H9 (cell line): ENCODE measurements at regions not wholly inside any gene's neighbourhood (a gene's known extent, or its start where the extent isn't known, plus 50 kb on each side); places are given as distances from the start of the nearest gene placed in this dataset.

Experiments
- DNase-seq: peaks from one replicate; pipeline ENCODE4 v3.0.0-alpha.2; 2017
- H2AFZ ChIP-seq: one replicate; pipeline ENCODE4 v1.6.1; 2013; ENCODE audit warnings: mild to moderate bottlenecking, low read length, control low read depth, moderate library complexity
- H2AK5ac ChIP-seq: 2 replicates; pipeline ENCODE4 v1.6.1; 2013; ENCODE audit warnings: low read length, control low read depth, mixed read lengths; ENCODE audit not compliant: insufficient read length
- H2BK120ac ChIP-seq: one replicate; pipeline ENCODE4 v1.6.1; 2013; ENCODE audit warnings: low read depth, mild to moderate bottlenecking, low read length, control low read depth, inconsistent platforms; ENCODE audit not compliant: poor library complexity, severe bottlenecking
- H2BK12ac ChIP-seq: 2 replicates; pipeline ENCODE4 v1.6.1; 2013; ENCODE audit warnings: low read length, control low read depth, mixed read lengths, low read depth; ENCODE audit not compliant: insufficient read length
- H2BK15ac ChIP-seq: 2 replicates; pipeline ENCODE4 v1.6.1; 2013; ENCODE audit warnings: low read depth, low read length, control low read depth
- H2BK20ac ChIP-seq: one replicate; pipeline ENCODE4 v1.6.1; 2013; ENCODE audit warnings: low read depth, mild to moderate bottlenecking, low read length, control low read depth, inconsistent platforms; ENCODE audit not compliant: poor library complexity, severe bottlenecking
- H2BK5ac ChIP-seq: 2 replicates; pipeline ENCODE4 v1.6.1; 2013; ENCODE audit warnings: low read length, control low read depth, mixed read lengths; ENCODE audit not compliant: insufficient read length
- H3K14ac ChIP-seq: 2 replicates; pipeline ENCODE4 v1.6.1; 2013; ENCODE audit warnings: low read length, control low read depth; ENCODE audit not compliant: insufficient read depth
- H3K18ac ChIP-seq: 2 replicates; pipeline ENCODE4 v1.6.1; 2013; ENCODE audit warnings: low read depth, mild to moderate bottlenecking, mixed read lengths, low read length, control low read depth; ENCODE audit not compliant: insufficient read length
- H3K23ac ChIP-seq: 2 replicates; pipeline ENCODE4 v1.6.1; 2013; ENCODE audit warnings: low read length, control low read depth, mixed read lengths, low read depth; ENCODE audit not compliant: insufficient read length
- H3K23me2 ChIP-seq: 2 replicates; pipeline ENCODE4 v1.6.1; 2013; ENCODE audit warnings: low read depth, mild to moderate bottlenecking, mixed read lengths, low read length, control low read depth; ENCODE audit not compliant: insufficient read length, poor library complexity, severe bottlenecking
- H3K27ac ChIP-seq: 2 replicates; pipeline ENCODE4 v1.5.1; 2013; ENCODE audit warnings: low read length, control low read depth, mixed read lengths, low read depth; ENCODE audit not compliant: insufficient read length
- H3K27me3 ChIP-seq: 2 replicates; pipeline ENCODE4 v1.6.1; 2013; ENCODE audit warnings: low read length, control low read depth, inconsistent platforms; ENCODE audit not compliant: insufficient read depth
- H3K4ac ChIP-seq: 2 replicates; pipeline ENCODE4 v1.6.1; 2013; ENCODE audit warnings: low read depth, mild to moderate bottlenecking, control low read depth, inconsistent platforms, low read length, moderate library complexity
- H3K4me1 ChIP-seq: 2 replicates; pipeline ENCODE4 v1.6.1; 2013; ENCODE audit warnings: low read length, control low read depth, inconsistent platforms; ENCODE audit not compliant: insufficient read depth
- H3K4me2 ChIP-seq: 2 replicates; pipeline ENCODE4 v1.6.1; 2013; ENCODE audit warnings: low read length, control low read depth, mixed read lengths; ENCODE audit not compliant: insufficient read length, insufficient read depth
- H3K56ac ChIP-seq: 2 replicates; pipeline ENCODE4 v1.6.1; 2013; ENCODE audit warnings: low read depth, mild to moderate bottlenecking, mixed read lengths, low read length, control low read depth; ENCODE audit not compliant: insufficient read length
- H3K79me1 ChIP-seq: 2 replicates; pipeline ENCODE4 v1.6.1; 2013; ENCODE audit warnings: low read depth, mild to moderate bottlenecking, moderate library complexity, low read length, control low read depth, inconsistent platforms; ENCODE audit not compliant: insufficient read depth, poor library complexity, severe bottlenecking
- H3K79me2 ChIP-seq: 2 replicates; pipeline ENCODE4 v1.6.1; 2013; ENCODE audit warnings: low read length, control low read depth, inconsistent platforms; ENCODE audit not compliant: insufficient read depth
- H3K9ac ChIP-seq: 2 replicates; pipeline ENCODE4 v1.6.1; 2013; ENCODE audit warnings: low read length, control low read depth, mixed read lengths; ENCODE audit not compliant: insufficient read length; ENCODE audit errors: extremely low read depth
- H3K9me3 ChIP-seq: one replicate; pipeline ENCODE4 v1.6.1; 2013; ENCODE audit warnings: low read depth, low read length, inconsistent platforms; ENCODE audit not compliant: control insufficient read depth
- H3T11ph ChIP-seq: one replicate; pipeline ENCODE4 v1.6.1; 2013; ENCODE audit warnings: mild to moderate bottlenecking, low read length, control low read depth, inconsistent platforms
- H4K20me1 ChIP-seq: one replicate; pipeline ENCODE4 v1.6.1; 2013; ENCODE audit not compliant: control insufficient read depth, insufficient read length, insufficient read depth
- H4K5ac ChIP-seq: 2 replicates; pipeline ENCODE4 v1.6.1; 2013; ENCODE audit warnings: low read depth, mild to moderate bottlenecking, mixed read lengths, low read length, control low read depth; ENCODE audit not compliant: insufficient read length
- H4K8ac ChIP-seq: replicated peaks from 2 replicates; pipeline ENCODE4 v1.6.1; 2013; ENCODE audit warnings: low read length, control low read depth, mixed read lengths, low read depth; ENCODE audit not compliant: insufficient read length
- H4K91ac ChIP-seq: 2 replicates; pipeline ENCODE4 v1.6.1; 2013; ENCODE audit warnings: low read depth, mild to moderate bottlenecking, moderate library complexity, mixed read lengths, low read length, control low read depth; ENCODE audit not compliant: insufficient read length
- H3K27ac Mint-ChIP-seq, 3 experiments: 2 replicates in 2 of 3; 3 replicates in 1 of 3; pipeline ENCODE4 v1.8.0; 2020 to 2021; ENCODE audit warnings: mixed read lengths in 3 of 3, mild to moderate bottlenecking in 1 of 3, moderate library complexity in 1 of 3
- H3K27me3 Mint-ChIP-seq: 2 replicates; pipeline ENCODE4 v1.8.0; 2021; ENCODE audit warnings: low read depth, mild to moderate bottlenecking, moderate library complexity, mixed read lengths
- H3K36me3 Mint-ChIP-seq, 3 experiments: 2 replicates in 2 of 3; 3 replicates in 1 of 3; pipeline ENCODE4 v1.8.0; 2020 to 2021; ENCODE audit warnings: low read depth in 3 of 3, mixed read lengths in 3 of 3; ENCODE audit not compliant: insufficient read depth in 1 of 3
- H3K4me1 Mint-ChIP-seq, 2 experiments: 2 replicates each; pipeline ENCODE4 v1.8.0; 2020; ENCODE audit warnings: mixed read lengths in 2 of 2
- H3K4me3 Mint-ChIP-seq, 2 experiments: 2 replicates in 1 of 2; 3 replicates in 1 of 2; pipeline ENCODE4 v1.8.0; 2020 to 2021; ENCODE audit warnings: mild to moderate bottlenecking in 2 of 2, mixed read lengths in 2 of 2, moderate library complexity in 1 of 2
- H3K9me3 Mint-ChIP-seq, 2 experiments: 2 replicates in 1 of 2; 3 replicates in 1 of 2; pipeline ENCODE4 v1.8.0; 2020; ENCODE audit warnings: mild to moderate bottlenecking in 2 of 2, mixed read lengths in 2 of 2, moderate library complexity in 1 of 2
- CTCF ChIP-seq: fragments of 200-600 bp; sonication (generic); conservative IDR thresholded peaks from 3 replicates; pipeline ENCODE4 v1.8.0; 2021; ENCODE audit warnings: antibody characterized with exemption, mild to moderate bottlenecking
- WGBS: extraction: QIAGEN DNeasy Blood & Tissue Kit; methylation state at CpG from one replicate; pipeline ENCODE4 v1.1.7; 2013; ENCODE audit warnings: missing lambda C conversion rate, low lambda C conversion rate, mixed read lengths; ENCODE audit not compliant: insufficient read length; ENCODE audit errors: extremely low coverage; 5-methylcytosine and 5-hydroxymethylcytosine counted together

- H2AFZ ChIP-seq, result no peak overlapping the region
- Mint-ChIP-seq H3K9me3 (peaks cover 3 to 9% of the 10 kb centered on the region in 2 experiments), H3K4me1 (peaks cover 16 to 17% of the 10 kb centered on the region in 2 experiments), H3K27me3 (peaks cover 4% of the 10 kb centered on the region; the same call in 1 of the 2 replicates), H3K27ac (no peak overlapping the region; a peak in 1 of 7 replicates), H3K36me3 (peaks cover 0 to 8% (median 6%) of the 10 kb centered on the region in 3 experiments; a peak in 5 of 7 replicates), H3K4me3 (no peak overlapping the region; a peak in 1 of 5 replicates)
- no CpG with 5 or more reads among the region's 7 CpGs for WGBS
- no peaks in the 10 kb centered on the region for H3K23me2 ChIP-seq
- H2BK5ac ChIP-seq, result no peak overlapping the region
- H3K4me1 ChIP-seq, result peaks cover 3% of the 10 kb centered on the region; the same call in 1 of the 2 replicates
- no peak overlapping the region for H3K4me2 ChIP-seq
- H2AK5ac ChIP-seq, result no peak overlapping the region
- no peak overlapping the region for H3K27ac ChIP-seq
- no peak overlapping the region for H2BK12ac ChIP-seq
- H4K20me1 ChIP-seq, result no peaks in the 10 kb centered on the region
- H3K18ac ChIP-seq, result no peak overlapping the region
- H3K27me3 ChIP-seq, result no peaks in the 10 kb centered on the region
- H3K4ac ChIP-seq, result no peak overlapping the region
- H4K5ac ChIP-seq, result no peak overlapping the region
- H3K56ac ChIP-seq, result no peak overlapping the region
- H2BK120ac ChIP-seq, result no peak overlapping the region
- H3K23ac ChIP-seq, result no peak overlapping the region
- no peaks in the 10 kb centered on the region for H3K9me3 ChIP-seq
- H3T11ph ChIP-seq, result no peak overlapping the region
- H4K8ac ChIP-seq, result no peak overlapping the region
- no peak overlapping the region for H2BK20ac ChIP-seq
- no peak overlapping the region for H3K9ac ChIP-seq
- no peak overlapping the region for H2BK15ac ChIP-seq
- H3K79me1 ChIP-seq, result no peaks in the 10 kb centered on the region
- no peak overlapping the region for H3K14ac ChIP-seq
- TF ChIP-seq CTCF, result no peak
- H4K91ac ChIP-seq, result no peak overlapping the region
- H3K79me2 ChIP-seq, result no peaks in the 10 kb centered on the region
- no peak for DNase-seq
These were observed 56.3 kb upstream of the FBXO28 start for GRCh38 chr1:224057461-224058199.
